ENCODE measurements at regions not wholly inside any gene's neighbourhood (a gene's known extent, or its start where the extent isn't known, plus 50 kb on each side); places are given as distances from the start of the nearest gene placed in this dataset.

DNA sequence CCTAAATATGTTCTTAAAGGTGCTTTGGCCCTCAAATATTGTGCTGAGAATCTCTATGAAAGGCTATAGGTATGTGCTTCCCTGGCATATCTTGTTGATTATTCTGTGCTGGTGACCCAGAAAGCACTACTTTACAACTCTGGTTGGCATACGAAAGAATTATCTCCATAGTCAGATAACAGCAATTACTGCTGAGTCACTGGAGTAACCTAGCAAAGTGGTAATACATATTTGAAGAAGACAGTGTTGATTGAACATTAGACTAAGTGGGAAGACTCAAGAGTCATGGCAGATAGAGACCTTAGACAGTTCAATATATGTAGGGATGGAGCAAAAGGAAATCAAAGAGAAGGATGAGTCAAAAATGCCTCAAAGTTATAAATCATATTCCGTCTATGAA, 1978.5 kb upstream of the LRRTM1 start:
- Histone ChIP-seq H3K9me3 (ENCODE audit: control insufficient read depth, insufficient read depth, low read depth, low read length) (no peaks in the 10 kb centered on the region), H3K27me3 (ENCODE audit: control insufficient read depth, insufficient read depth, low read length) (no peaks in the 10 kb centered on the region), H3K36me3 (ENCODE audit: control insufficient read depth, insufficient read depth, low read length) (no peaks in the 10 kb centered on the region), H3K4me3 (replicated peaks in 1 of 4; ENCODE audit: control extremely low read depth in 1 of 4, insufficient read depth in 1 of 4, low read depth in 3 of 4, low read length in 4 of 4) (no peak overlapping the region), H3K27ac (ENCODE audit: insufficient read depth, low read length) (no peak overlapping the region), H3K79me2 (ENCODE audit: control insufficient read depth, insufficient read depth, low read length) (no peaks in the 10 kb centered on the region), H3K9ac (ENCODE audit: insufficient read depth, low read length) (no peak overlapping the region), H2AFZ (ENCODE audit: low read length) (no peak overlapping the region), H3K4me2 (ENCODE audit: extremely low read depth, insufficient read depth, low read length) (no peak overlapping the region), H4K20me1 (ENCODE audit: control insufficient read depth, extremely low read depth, insufficient read depth, low read length) (no peaks in the 10 kb centered on the region), H3K4me1 (ENCODE audit: control insufficient read depth, extremely low read depth, insufficient read depth, low read length) (no peaks in the 10 kb centered on the region)
- DNase-seq (ENCODE audit: low read depth in 2 of 2), result no peak
- TF ChIP-seq EZH2 (IDR thresholded peaks at IDR 0.05; ENCODE audit: low read length, missing control alignments), result no peak
- TF ChIP-seq, protein P1, sequence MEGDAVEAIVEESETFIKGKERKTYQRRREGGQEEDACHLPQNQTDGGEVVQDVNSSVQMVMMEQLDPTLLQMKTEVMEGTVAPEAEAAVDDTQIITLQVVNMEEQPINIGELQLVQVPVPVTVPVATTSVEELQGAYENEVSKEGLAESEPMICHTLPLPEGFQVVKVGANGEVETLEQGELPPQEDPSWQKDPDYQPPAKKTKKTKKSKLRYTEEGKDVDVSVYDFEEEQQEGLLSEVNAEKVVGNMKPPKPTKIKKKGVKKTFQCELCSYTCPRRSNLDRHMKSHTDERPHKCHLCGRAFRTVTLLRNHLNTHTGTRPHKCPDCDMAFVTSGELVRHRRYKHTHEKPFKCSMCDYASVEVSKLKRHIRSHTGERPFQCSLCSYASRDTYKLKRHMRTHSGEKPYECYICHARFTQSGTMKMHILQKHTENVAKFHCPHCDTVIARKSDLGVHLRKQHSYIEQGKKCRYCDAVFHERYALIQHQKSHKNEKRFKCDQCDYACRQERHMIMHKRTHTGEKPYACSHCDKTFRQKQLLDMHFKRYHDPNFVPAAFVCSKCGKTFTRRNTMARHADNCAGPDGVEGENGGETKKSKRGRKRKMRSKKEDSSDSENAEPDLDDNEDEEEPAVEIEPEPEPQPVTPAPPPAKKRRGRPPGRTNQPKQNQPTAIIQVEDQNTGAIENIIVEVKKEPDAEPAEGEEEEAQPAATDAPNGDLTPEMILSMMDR (conservative IDR thresholded peaks at IDR 0.05 in 1 of 2, IDR thresholded peaks at IDR 0.05 in 1 of 2; ENCODE audit: low read depth in 1 of 2, low read length in 2 of 2), result no peak

DNA sequence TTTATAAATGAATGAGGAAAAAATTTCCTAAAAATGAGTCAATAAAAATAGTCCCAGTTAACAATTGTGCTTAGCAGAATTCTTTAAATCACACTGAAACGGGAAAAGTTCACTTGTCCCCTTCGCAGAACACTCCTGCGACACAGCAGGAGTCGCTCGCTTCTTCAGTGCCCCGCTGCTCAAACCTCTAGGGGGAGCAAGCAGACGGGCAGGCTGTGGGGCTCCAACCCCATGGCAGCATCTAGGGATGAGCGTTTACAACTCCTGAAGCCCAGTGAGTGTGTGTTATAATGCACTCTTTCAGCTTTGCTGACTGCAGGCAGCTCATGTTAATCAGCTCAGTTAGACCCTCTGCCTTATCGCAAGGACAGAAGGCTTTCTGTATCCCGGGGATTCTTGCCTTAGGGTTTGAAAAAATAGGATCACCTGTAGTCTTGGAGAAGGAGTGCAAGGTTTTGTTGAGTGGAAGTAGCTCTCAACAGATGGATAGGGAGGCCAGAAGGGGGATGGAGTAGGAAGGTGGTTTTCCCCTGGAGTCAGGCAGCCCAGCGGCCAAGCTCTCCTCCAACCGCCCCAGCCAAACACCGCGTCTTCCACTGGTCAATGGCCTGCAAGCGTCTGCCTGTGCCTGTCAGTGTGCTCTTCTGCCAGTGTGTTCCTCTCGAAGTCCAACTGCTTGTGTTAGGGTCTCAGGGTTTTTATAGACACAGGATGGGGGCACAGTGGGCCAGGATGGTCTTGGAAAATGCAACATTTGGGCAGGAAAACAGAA, 1977.7 kb upstream of the LRRTM1 start:
- TF ChIP-seq EZH2 (IDR thresholded peaks at IDR 0.05; ENCODE audit: low read length, missing control alignments), result no peak
- TF ChIP-seq, protein P1 (conservative IDR thresholded peaks at IDR 0.05 in 1 of 2, IDR thresholded peaks at IDR 0.05 in 1 of 2; ENCODE audit: low read depth in 1 of 2, low read length in 2 of 2), result no peak
- no peak overlapping the region for H2AFZ ChIP-seq (ENCODE audit: low read length)

DNA sequence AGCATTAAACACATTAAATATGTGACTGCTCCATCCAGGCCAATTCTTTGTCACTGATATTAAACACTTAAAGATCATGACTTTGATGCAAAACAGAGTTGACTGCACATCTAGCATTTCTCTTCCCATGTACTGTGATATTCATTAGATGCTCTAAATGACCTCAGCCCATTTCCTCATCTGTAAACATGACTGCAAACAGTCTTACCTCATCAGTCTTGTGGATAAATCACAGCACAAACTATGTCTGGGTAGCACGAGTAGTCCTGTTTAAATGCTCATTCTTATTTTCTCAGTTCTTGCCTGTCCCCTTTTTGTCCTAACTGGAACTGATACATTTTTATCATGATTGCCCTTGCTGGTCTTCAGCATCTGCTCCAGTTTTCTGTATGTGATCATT, 1974.8 kb upstream of the LRRTM1 start:
- no peaks in the 10 kb centered on the region for H3K9me3 ChIP-seq (ENCODE audit: control insufficient read depth, insufficient read depth, low read depth, low read length)
- H3K4me2 ChIP-seq (ENCODE audit: extremely low read depth, insufficient read depth, low read length), result no peak overlapping the region
- no peaks in the 10 kb centered on the region for H3K79me2 ChIP-seq (ENCODE audit: control insufficient read depth, insufficient read depth, low read length)
- no peak overlapping the region for H3K9ac ChIP-seq (ENCODE audit: insufficient read depth, low read length)
- no peak overlapping the region for H2AFZ ChIP-seq (ENCODE audit: low read length)
- DNase-seq (ENCODE audit: low read depth in 2 of 2), result no peak
- no peaks in the 10 kb centered on the region for H3K36me3 ChIP-seq (ENCODE audit: control insufficient read depth, insufficient read depth, low read length)
- H4K20me1 ChIP-seq (ENCODE audit: control insufficient read depth, extremely low read depth, insufficient read depth, low read length), result no peaks in the 10 kb centered on the region
- no peaks in the 10 kb centered on the region for H3K27me3 ChIP-seq (ENCODE audit: control insufficient read depth, insufficient read depth, low read length)
- H3K27ac ChIP-seq (ENCODE audit: insufficient read depth, low read length), result no peak overlapping the region
- H3K4me3 ChIP-seq (replicated peaks in 1 of 4; ENCODE audit: control extremely low read depth in 1 of 4, insufficient read depth in 1 of 4, low read depth in 3 of 4, low read length in 4 of 4), result no peak overlapping the region
- TF ChIP-seq EZH2 (IDR thresholded peaks at IDR 0.05; ENCODE audit: low read length, missing control alignments), result no peak
- TF ChIP-seq, protein P1 (conservative IDR thresholded peaks at IDR 0.05 in 1 of 2, IDR thresholded peaks at IDR 0.05 in 1 of 2; ENCODE audit: low read depth in 1 of 2, low read length in 2 of 2), result no peak
- no peaks in the 10 kb centered on the region for H3K4me1 ChIP-seq (ENCODE audit: control insufficient read depth, extremely low read depth, insufficient read depth, low read length)

More for the DNA sequence above, 1977.7 kb upstream of the LRRTM1 start:
- DNase-seq (ENCODE audit: low read depth in 2 of 2), result no peak
- Histone ChIP-seq H4K20me1 (ENCODE audit: control insufficient read depth, extremely low read depth, insufficient read depth, low read length) (no peaks in the 10 kb centered on the region), H3K4me3 (replicated peaks in 1 of 4; ENCODE audit: control extremely low read depth in 1 of 4, insufficient read depth in 1 of 4, low read depth in 3 of 4, low read length in 4 of 4) (no peak overlapping the region), H3K27ac (ENCODE audit: insufficient read depth, low read length) (no peak overlapping the region), H3K36me3 (ENCODE audit: control insufficient read depth, insufficient read depth, low read length) (no peaks in the 10 kb centered on the region), H3K27me3 (ENCODE audit: control insufficient read depth, insufficient read depth, low read length) (no peaks in the 10 kb centered on the region), H3K4me2 (ENCODE audit: extremely low read depth, insufficient read depth, low read length) (no peak overlapping the region), H3K9ac (ENCODE audit: insufficient read depth, low read length) (no peak overlapping the region), H3K4me1 (ENCODE audit: control insufficient read depth, extremely low read depth, insufficient read depth, low read length) (no peaks in the 10 kb centered on the region), H3K9me3 (ENCODE audit: control insufficient read depth, insufficient read depth, low read depth, low read length) (no peaks in the 10 kb centered on the region), H3K79me2 (ENCODE audit: control insufficient read depth, insufficient read depth, low read length) (no peaks in the 10 kb centered on the region)

Data from fibroblast of lung (primary cell).